ENCODE measurements at regions not wholly inside any gene's neighbourhood (a gene's known extent, or its start where the extent isn't known, plus 50 kb on each side); places are given as distances from the start of the nearest gene placed in this dataset.
"Not testable (repeated sequence)": the region's sequence is repeated elsewhere in the genome, so short reads cannot be mapped to it uniquely, and the experiment has no call there.

DNA sequence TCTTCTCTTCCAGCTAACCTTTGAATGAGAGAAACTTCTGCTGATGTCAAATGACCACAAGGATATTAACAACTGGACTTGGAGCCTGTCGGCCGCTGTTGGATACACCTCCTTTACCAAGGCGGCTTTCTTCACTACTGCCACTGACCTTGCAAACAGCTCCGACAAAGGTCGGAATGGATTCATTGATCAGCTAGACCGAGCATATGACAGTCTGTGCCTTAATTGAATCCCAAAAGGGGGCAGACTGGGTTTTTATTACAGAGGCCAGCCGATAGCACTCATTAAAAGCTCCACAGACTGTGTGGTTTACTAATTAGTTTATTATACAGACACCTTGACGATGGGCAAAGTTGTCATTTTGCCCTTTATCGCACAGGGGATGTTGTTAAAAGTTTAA lies 394.5 kb downstream of the RERGL start:
- DNase-seq: no peak

DNA sequence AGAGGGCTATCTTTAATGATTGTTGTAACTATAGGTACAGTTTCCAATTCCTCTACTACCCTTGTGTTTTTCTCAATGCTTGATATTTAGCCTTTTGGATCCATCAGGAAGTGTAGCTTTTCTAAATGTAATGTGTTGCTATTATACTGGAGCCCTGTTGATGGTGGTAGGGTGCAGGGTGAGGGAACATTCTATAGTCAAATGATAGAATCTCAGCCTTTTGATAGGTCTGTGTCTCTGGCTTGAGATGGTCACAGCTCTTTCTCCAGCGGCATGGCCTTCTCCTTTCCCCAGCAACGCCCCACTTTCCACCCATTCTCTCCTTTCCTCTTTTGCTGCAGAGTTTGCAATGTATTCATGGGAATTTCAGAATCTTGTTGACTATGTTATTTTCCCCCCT lies 398.6 kb downstream of the RERGL start:
- no peak for DNase-seq

DNA sequence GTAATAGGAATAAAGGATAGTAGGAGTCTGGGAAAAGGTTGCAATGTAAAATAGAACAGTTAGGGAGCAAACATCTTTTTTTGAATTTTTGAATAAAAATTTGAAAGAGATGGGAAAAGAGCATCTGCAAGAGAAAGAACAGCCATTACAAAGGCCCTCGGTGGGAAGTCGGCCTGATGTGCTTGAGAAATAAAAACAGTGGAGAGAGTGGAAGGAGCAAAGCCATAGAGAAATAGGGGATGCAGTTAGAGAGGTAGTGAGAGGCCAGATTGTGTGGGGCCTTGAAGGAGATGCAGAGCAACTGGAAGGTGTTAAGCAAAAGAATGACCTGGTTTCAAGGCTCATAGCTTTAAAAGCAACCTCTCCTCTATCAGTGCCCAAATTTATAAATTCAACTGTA lies 409.8 kb downstream of the RERGL start:
- DNase-seq: no peak

DNA sequence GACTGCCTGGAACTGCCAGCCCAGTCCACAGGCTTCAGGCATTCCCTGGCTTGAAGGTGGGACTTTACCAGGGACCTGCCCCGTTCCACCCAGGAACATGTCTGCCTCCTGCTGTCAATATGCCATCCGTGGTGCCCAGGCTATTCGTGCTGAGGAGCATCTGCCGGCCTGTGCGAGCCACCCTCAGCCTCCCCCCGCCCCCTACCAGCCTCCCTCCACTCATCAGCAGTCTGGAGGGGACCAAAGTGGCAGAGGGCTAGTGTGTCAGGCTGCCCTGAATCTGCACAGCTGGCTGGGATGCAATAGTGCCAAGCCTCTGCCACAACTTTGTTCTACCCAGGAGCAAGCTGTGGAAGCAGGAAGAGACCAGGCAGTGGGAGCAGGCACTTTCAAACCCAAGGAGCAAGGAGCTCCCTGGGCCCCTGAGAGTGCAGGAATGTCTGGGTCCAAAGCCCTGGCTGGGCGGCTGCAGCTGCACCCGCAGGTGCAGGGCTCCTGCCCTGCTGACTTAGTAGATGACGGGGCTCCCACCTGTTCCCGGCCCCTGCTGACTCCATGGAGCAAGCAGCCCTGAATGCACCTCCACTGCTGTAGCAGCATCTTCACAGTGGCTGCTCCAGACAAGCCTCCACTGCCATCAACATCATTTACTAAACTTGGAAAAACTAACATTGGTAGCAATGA lies 423.2 kb downstream of the RERGL start:
- no peak for DNase-seq

DNA sequence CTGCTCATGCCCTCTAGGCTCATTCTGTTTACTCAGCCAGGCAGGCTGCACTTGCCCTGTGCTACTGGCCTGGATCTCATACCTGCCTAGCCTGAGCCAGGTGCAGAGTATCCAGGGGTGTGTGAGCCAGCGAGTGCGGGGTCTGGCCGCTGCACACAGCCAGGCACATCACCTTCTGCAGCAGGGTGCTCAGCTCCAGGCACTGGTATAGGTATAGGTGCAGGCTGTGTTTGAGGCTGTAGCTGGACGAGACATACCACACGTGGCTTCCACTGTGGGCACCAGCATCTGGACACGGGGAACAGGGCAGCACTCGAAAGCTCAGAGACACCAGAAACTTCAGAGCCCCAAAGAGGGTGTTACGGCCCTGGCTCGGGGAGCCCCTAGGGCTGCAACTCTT lies 424.2 kb downstream of the RERGL start:
- DNase-seq: no peak

DNA sequence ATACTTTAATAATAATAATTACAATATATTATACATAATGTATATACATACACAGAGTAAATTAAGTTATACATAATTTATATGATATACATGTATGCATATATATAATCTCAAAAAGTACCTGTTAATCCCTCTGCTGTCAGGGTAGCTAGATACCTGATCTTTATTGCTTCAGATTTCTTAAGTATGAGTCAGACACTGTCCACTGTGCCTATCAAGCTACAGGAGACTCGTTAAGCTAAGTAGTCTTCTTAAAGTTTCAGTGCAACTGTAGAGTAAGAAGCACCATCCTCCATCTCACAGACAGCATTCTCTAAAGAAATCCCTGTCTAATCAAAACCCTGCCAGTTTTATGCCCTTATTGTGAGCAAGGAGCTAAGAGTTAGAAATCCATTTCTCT lies 428.7 kb downstream of the RERGL start:
- DNase-seq: no peak

DNA sequence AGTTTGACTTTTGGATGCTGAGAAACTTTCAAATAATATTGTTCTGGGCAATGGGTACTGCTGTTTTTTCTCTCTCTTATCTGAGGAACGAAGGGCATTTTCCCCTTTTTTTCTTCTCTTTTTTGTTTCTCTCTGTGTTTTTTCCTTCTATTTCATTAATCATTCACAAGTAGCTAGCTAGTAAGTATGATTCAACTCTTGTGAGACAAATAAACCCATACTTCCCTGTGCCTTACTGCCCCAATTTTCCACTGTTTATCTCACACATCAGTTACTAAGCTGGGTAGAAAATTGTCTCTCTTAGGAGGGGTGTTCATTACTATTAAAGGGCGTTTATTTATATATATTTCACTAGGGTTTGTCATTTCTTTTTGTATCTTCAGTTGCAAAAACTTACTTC lies 437.6 kb downstream of the RERGL start:
- no peak for DNase-seq

DNA sequence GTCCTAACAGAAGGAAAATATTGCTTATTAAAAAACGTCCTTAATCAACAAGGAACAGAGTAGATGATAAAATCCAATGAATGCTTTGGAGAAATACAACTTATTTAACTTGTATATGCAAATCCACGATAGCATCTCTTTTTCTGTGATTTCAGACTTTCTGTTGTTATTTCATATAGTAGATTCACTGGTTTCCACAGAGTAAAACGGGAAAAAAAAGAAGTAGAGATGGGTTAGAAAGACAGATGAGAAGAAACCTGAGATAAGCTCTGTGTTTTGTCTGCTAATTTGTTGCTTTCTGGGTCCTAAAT lies 447.7 kb downstream of the RERGL start:
- no peak for DNase-seq

DNA sequence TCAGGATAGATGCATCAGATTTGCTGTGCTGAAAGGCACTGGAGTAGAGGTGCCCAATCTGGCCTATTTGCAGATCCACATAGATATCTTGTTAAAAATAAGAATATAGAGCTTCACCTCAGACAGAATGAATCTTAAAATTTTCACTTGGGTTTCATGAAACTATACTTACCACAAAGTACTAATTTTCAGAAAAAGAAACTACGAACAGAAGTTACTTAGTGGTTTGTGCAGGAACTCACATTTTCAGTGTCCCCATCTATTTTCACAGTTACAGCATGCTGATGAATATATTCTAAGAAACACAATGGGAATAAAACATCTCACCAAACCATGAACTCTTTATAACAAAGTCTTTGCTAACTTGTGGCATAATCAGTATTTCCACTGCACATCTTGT lies 449.4 kb downstream of the RERGL start:
- no peak for DNase-seq

DNA sequence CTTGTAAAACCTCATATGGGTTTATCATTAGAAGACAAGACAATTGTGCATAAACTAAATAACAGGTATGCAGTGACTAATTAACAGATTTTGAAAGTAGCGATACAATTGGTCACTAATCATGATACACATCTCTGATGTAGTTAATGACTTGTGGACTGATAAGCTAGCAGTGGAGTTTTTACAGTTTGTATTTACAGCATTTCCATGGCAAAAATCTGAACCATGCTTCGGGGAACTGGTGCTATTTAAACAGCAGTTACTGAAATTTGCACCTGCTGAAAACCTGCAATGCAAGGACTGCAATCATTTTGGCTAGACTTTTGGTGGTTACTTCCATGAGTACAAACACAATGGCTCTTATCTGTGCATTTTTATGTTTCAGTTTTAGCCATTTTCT lies 471.2 kb downstream of the RERGL start:
- no peak for DNase-seq

DNA sequence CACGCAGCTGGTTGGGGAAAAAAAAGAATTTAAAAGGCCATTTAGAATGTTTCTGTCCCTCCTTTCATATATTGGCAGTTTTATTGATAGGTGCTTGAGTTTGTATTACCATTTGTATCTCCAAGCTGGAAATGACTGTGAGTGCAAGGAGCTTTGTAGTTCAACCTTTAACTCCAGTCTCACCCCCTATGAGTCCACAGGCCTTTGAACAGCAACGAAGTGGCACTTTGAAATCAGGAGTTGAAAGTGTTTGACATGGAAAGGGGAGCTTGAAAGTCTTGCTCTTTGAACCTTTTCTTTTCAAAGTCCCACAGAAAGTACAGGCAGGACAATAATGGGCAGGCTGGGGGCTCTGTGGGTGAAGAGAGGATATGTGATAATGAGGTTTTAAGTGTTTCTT lies 480.3 kb downstream of the RERGL start:
- DNase-seq: no peak

DNA sequence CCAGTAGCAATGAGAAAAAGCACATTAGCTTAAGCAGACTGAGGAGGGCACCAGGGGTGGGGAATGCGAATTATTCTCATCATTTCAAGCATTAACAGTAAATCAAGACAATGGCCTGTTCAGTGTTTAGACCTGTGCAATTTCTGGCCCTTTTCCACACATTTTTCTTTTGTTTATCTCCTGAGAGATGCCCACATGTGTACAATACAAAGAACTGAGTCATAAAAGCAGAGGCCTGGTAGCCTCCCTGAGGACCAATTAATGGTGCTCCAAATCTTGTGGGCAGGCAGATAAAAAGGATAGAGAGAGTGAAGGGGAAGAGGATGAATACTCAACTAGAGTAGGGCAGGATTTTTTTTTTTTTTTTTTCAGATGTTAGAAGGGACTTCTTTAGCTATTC lies 480.8 kb downstream of the RERGL start:
- DNase-seq: no peak

DNA sequence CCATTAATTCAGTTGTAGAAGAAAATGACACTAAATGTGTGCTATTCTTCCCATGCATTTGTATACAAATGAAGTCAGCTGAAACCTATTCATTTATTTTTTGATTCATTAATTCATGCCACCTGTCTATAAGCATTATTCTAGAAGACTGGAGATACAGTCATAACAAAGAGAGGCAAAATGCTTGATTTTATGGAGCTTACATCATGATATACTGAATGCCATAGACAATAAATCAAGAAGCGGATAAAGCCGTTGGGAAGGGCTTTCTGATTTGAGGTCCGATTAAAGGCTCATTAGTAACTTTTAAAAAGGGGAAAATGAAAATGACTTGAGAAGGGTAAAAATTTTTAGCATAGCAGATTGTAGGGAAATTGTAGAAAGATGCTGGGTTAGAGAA lies 494.9 kb downstream of the RERGL start:
- no peak for DNase-seq

DNA sequence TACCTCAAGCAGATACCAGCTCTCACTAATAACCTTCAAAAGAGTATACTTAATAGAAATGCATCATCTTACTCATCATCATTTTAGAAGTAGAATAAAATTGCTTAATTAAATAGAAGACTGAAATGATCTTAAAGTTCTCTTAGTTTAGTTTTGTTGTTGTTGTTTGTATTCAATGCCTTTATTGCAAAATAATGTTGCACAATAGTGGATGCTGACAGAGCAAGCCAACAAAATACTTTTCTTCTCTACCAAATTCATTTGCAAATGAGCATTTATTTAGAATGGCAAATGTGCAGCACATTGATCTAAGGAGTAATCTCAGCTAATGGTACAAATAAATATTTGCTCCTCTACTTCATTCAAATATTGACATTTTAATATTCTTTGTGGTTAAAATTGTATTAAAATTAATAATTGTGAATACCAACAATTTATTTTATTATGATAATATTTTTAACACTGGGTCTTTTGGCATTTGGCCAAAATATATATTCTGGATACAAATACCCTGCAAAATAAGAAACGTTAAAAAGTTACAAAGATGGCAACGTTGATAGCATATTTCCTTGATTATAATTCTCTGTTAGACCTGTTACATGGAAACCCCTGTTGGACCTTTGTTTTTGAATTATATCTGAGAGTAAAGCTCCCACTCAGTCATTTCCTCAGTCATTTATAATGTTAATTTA lies 496.1 kb downstream of the RERGL start:
- no peak for DNase-seq

DNA sequence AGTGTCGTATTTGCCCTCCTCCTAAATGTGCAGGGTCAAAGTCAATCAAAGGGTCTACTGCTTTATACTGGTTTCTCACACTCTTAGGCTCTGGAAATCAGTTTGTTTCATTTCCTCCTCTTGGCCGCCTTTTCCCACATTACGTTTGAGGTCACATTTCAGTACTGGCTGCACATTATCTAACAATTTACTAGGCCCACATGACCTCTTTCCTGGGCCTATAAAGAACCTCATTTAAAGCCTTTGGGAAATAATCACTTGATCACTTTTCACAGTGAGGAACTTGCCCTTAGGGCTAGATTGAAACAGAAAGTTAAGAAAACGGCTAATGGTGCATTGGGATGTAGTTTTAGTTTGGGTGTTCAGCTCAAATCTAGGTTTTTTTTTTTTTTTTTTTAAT lies 497.5 kb downstream of the RERGL start:
- no peak for DNase-seq

DNA sequence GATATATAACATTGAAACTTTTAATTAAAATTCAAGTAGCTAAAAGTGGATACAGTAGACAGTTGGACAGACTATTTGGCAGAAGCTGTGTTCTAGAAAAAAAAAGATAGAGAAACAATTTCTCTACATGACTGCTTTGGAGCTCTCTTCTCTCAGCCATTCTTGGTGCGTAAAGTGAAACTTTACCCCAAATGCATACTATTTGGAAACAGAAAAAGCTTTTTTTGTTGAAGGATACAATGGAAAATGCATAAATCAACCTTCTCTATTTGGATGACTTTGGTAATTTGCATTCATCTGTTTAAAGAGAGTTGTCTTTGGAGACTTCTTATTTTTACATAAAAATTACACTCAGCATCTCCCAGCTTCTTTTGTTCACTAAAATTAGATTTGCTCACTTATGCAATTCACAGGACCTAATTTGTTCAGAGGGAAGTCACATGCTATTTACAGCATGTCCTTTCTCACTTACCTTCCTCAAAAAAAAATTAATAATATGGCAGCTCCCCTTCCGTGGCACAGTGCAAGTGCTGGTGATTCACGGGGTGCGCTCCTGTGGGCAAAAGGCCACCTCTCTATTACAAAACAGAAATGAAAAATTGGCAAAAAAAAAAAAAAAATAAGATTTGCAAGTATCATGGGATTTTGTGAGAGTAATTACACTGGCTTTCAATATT lies 498.9 kb downstream of the RERGL start:
- no peak for DNase-seq

DNA sequence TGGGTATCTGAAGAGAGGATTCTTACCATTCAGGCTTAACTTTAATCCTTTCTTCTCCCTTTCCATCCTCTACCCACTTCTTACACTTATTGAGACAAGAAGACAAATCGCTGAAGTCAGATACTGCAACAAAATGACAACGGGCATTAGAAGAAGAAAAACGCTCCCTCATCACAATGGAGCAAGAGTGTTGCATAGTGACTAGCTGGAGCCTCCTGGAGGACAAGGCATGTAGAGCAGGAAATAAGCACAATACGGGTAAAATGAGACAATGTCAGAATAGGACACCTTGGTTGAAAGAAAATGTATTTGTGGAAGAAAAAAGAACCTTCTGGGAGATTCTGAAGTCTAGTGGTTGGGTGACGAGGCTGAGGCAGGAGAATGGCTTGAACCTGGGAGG lies 501.0 kb downstream of the RERGL start:
- no peak for DNase-seq

DNA sequence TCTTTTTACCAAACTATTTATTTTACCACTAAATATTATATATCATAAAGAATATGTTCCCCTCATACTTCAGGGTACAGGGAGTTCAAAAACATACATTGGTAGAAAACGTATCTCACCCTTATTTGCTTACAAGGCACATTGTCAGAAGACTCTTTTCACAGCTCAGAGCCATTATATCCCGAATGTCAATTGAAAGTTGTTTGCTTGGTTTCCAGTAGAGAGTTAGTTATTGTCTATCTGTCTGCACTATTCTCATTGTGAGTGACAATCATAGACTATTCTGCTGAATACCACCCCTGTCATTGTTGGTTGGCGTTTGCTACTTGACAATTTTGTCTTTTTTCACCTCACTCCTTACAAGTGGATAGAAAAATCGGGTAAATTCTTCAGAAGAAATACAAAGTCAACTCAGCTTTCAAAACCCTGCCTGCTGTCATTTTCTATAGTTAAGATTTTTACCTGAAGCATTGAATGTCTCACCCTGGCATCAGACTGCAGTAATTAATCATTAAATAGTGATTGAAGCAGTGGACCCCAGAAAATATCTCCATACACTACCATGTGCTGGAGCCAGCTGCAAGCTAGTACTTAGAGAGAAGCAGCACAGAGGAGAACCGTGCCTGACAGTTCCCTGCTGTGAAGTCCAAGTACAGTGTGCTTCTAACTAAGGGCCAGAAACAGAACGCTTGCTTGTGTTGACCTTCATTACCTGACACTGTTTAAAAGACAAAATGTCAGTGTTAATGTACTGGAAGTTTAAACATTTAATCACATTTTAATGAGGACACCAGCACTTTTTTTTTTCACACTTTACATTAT lies 510.6 kb downstream of the RERGL start:
- no peak for DNase-seq

DNA sequence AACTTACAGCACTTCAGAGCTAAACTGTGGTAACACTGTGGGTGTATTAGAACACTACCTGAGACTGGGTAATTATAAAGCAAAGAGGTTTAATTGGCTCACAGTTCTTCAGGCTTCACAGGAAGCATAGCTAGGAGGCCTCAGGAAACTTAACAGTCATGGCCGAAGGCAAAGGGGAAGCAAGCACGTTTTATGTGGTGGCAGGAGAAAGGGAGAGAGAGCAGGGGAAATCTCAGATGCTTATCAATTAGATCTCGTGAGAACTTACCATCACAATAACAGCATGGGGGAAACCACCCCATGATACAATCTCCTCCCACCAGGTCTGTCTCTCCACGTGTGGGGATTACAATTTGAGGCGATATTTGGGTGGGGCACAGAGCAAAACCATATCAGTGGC lies 512.6 kb downstream of the RERGL start:
- DNase-seq: no peak

DNA sequence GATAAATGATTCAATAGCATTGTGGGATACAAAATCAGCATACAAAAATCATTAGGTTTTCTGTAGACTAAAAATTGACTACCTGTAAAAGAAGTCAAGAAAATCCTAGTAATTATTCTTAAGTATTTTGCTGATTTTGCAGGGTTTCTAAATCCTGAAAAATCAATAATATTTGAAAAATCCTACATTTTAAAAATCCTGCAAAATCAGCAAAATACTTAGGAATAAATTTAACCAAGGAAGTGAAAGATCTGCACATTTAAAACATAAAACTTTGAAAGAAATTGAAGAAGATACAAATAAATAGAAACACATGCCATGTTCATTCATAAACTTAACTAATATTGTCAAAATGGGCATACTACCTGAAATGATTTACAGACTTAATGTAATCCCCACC lies 517.7 kb downstream of the RERGL start:
- no peak for DNase-seq

DNA sequence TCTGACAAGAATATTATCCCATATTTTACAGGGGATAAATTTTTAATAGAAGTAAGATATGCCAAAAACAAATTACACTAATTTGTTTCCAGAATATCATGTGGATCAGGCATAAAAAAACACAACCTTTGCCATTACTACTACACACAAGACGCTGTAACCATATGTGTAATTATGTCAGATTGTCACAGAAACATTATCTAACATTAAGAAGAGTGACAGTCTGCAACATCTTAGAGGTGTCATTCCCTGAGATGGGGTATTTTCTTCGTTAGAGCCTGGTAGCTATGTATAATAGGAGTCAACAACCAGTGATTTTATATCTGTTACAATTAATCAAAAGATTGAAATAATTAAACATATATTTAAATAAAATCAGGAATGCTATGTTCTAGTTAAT lies 518.9 kb downstream of the RERGL start:
- no peak for DNase-seq

DNA sequence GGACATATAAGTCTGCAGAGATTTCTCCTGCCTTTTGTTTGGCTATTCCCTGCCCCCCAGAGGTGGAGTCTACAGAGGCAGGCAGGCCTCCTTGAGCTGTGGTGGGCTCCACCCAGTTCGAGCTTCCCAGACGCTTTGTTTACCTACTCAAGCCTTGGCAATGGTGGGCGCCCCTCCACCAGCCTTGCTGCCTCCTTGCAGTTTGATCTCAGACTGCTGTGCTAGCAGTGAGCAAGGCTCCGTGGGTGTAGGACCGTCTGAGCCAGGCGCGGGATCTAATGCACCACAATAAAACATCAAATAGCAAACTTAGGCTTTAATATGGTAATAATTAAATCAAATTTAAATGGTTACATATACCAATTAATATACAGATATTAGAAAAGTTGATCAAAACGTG lies 525.4 kb downstream of the RERGL start:
- not testable (repeated sequence) for DNase-seq

All from anterior cingulate cortex (tissue), 58 donors.